SH-SY5Y (cell line): ENCODE measurements at regions not wholly inside any gene's neighbourhood (a gene's known extent, or its start where the extent isn't known, plus 50 kb on each side); places are given as distances from the start of the nearest gene placed in this dataset.

Experiments used
- GATA2 ChIP-seq: IDR thresholded peaks from 2 replicates; pipeline ENCODE4 v1.6.1; 2011; ENCODE audit warnings: mild to moderate bottlenecking, low read depth, low read length
- GATA3 ChIP-seq: IDR thresholded peaks from 2 replicates; pipeline ENCODE4 v1.6.1; 2011; ENCODE audit warnings: low read depth, mild to moderate bottlenecking, low read length, moderate library complexity

DNA sequence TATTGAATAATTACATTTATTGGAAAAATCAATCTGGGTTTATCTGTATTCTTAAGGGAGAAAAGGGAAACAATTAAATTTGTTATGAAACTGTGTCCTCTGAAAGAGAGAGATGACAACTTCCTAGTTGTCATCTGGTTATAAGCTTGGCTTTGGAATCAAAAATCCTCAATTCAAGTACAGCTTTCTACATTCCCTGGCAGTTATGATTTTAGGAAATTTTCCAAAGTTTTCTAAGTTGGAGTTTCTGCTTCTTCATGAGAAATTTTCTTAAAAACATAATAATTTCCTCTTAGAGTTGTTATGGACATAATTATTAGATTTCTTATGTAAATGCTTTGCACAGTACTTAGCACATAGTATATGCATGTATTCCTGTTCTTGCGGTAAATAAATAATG lies 625.6 kb upstream of the SLC39A10 start:
- TF ChIP-seq GATA2, result no peak
- TF ChIP-seq GATA3, result no peak
